Hematopoietic multipotent progenitor cell treated with erythropoietin and hydrocortisone succinate and interleukin-3 and kit ligand, for 4 days (in vitro differentiated cells): ENCODE measurements at regions not wholly inside any gene's neighbourhood (a gene's known extent, or its start where the extent isn't known, plus 50 kb on each side); places are given as distances from the start of the nearest gene placed in this dataset.

Experiments used
- DNase-seq: peaks from one replicate; pipeline ENCODE4 v3.0.0-alpha.2; 2015

GRCh38 chr3:30225021-30225420, 381.4 kb upstream of the TGFBR2 start:
- DNase-seq: no peak

GRCh38 chr3:30226601-30227151, 379.7 kb upstream of the TGFBR2 start:
- DNase-seq: no peak

- peak; percentile 91 for DNase-seq
Observed at GRCh38 chr3:30227571-30228301, 378.7 kb upstream of the TGFBR2 start.

GRCh38 chr3:30228302-30228631, 378.1 kb upstream of the TGFBR2 start:
- no peak for DNase-seq

GRCh38 chr3:30231277-30232141, 374.9 kb upstream of the TGFBR2 start:
- DNase-seq: no peak

- DNase-seq: peak; percentile 60
Observed at GRCh38 chr3:30232142-30232541, 374.3 kb upstream of the TGFBR2 start.

- peak; percentile 53 for DNase-seq
Observed at GRCh38 chr3:30233913-30234646, 372.3 kb upstream of the TGFBR2 start.

- DNase-seq: no peak
Observed at GRCh38 chr3:30236011-30236410, 370.4 kb upstream of the TGFBR2 start.

- no peak for DNase-seq
Observed at GRCh38 chr3:30241721-30242120, 364.7 kb upstream of the TGFBR2 start.

- no peak for DNase-seq
Observed at GRCh38 chr3:30245858-30246622, 360.4 kb upstream of the TGFBR2 start.

GRCh38 chr3:30248423-30248822, 358.0 kb upstream of the TGFBR2 start:
- DNase-seq: no peak

- DNase-seq: no peak
Observed at GRCh38 chr3:30252474-30252873, 353.9 kb upstream of the TGFBR2 start.

- no peak for DNase-seq
Observed at GRCh38 chr3:30253832-30254231, 352.6 kb upstream of the TGFBR2 start.

- DNase-seq: no peak
Observed at GRCh38 chr3:30256474-30256873, 349.9 kb upstream of the TGFBR2 start.

GRCh38 chr3:30258426-30259392, 347.7 kb upstream of the TGFBR2 start:
- no peak for DNase-seq

GRCh38 chr3:30259730-30260129, 346.7 kb upstream of the TGFBR2 start:
- no peak for DNase-seq

- DNase-seq: no peak
Observed at GRCh38 chr3:30260762-30261161, 345.6 kb upstream of the TGFBR2 start.

GRCh38 chr3:30263238-30263924, 343.0 kb upstream of the TGFBR2 start:
- DNase-seq: no peak

- DNase-seq: peak; percentile 26
Observed at GRCh38 chr3:30263925-30264313, 342.5 kb upstream of the TGFBR2 start.

GRCh38 chr3:30266524-30266923, 339.9 kb upstream of the TGFBR2 start:
- no peak for DNase-seq

GRCh38 chr3:30268288-30268687, 338.1 kb upstream of the TGFBR2 start:
- no peak for DNase-seq
